ENCODE measurements at regions not wholly inside any gene's neighbourhood (a gene's known extent, or its start where the extent isn't known, plus 50 kb on each side); places are given as distances from the start of the nearest gene placed in this dataset.

DNA sequence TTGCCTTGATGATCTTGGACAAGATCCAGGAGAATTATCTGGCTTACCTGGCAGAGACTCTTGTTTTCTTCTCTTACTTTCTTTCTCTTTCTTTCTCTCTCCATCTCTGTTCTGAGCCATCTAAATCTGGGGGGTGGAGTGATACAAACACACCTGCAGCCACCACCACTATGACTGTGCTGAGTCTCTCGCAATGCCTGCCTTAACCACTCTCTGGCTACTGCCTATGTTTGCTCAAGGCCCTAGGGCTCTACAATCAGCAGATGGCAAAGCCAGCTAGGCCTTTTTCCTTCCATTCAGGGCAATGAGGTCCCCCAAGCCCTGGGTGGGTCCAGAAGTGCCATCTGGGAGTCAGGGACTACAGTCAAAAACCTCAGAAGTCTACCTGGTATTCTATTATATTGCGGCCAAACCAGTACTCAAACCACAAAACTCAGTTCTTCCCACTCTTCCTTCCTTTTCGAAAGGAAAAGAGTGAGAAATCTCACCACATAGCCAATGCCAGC, 978.9 kb upstream of the NXPH2 start:
- TF ChIP-seq POLR2A (IDR thresholded peaks at IDR 0.05), result no peak
- TF ChIP-seq, protein P1, sequence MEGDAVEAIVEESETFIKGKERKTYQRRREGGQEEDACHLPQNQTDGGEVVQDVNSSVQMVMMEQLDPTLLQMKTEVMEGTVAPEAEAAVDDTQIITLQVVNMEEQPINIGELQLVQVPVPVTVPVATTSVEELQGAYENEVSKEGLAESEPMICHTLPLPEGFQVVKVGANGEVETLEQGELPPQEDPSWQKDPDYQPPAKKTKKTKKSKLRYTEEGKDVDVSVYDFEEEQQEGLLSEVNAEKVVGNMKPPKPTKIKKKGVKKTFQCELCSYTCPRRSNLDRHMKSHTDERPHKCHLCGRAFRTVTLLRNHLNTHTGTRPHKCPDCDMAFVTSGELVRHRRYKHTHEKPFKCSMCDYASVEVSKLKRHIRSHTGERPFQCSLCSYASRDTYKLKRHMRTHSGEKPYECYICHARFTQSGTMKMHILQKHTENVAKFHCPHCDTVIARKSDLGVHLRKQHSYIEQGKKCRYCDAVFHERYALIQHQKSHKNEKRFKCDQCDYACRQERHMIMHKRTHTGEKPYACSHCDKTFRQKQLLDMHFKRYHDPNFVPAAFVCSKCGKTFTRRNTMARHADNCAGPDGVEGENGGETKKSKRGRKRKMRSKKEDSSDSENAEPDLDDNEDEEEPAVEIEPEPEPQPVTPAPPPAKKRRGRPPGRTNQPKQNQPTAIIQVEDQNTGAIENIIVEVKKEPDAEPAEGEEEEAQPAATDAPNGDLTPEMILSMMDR (IDR thresholded peaks at IDR 0.05), result no peak
